Kasumi-1 (cell line): ENCODE measurements at regions not wholly inside any gene's neighbourhood (a gene's known extent, or its start where the extent isn't known, plus 50 kb on each side); places are given as distances from the start of the nearest gene placed in this dataset.
"Not testable (repeated sequence)": the region's sequence is repeated elsewhere in the genome, so short reads cannot be mapped to it uniquely, and the experiment has no call there.

Experiments
- DNase-seq, 2 experiments: peaks; one replicate each; lab custom pipeline; 2025; lab: John Stamatoyannopoulos, UW

GRCh38 chr17:54353789-54354525 lies 531.2 kb downstream of the KIF2B start:
- DNase-seq = no peak

GRCh38 chr17:54361073-54361472 lies 538.3 kb downstream of the KIF2B start:
- not testable (repeated sequence) for DNase-seq

- no peak for DNase-seq
Observed at GRCh38 chr17:54368906-54369305, 531.7 kb upstream of the TOM1L1 start.

GRCh38 chr17:54372069-54372749 lies 528.4 kb upstream of the TOM1L1 start:
- no peak for DNase-seq

GRCh38 chr17:54373970-54374369 lies 526.7 kb upstream of the TOM1L1 start:
- DNase-seq = no peak

GRCh38 chr17:54376409-54376808 lies 524.2 kb upstream of the TOM1L1 start:
- not testable (repeated sequence) for DNase-seq

GRCh38 chr17:54381482-54381881 lies 519.2 kb upstream of the TOM1L1 start:
- no peak for DNase-seq

GRCh38 chr17:54404259-54404658 lies 496.4 kb upstream of the TOM1L1 start:
- DNase-seq = no peak

- DNase-seq = no peak
Observed at GRCh38 chr17:54405826-54406225, 494.8 kb upstream of the TOM1L1 start.

- no peak for DNase-seq
Observed at GRCh38 chr17:54408731-54409130, 491.9 kb upstream of the TOM1L1 start.

GRCh38 chr17:54418467-54418866 lies 482.2 kb upstream of the TOM1L1 start:
- no peak for DNase-seq

- no peak for DNase-seq
Observed at GRCh38 chr17:54425671-54426070, 475.0 kb upstream of the TOM1L1 start.

GRCh38 chr17:54426296-54426886 lies 474.3 kb upstream of the TOM1L1 start:
- DNase-seq = peak; percentile 52 to 60

GRCh38 chr17:54435966-54436365 lies 464.7 kb upstream of the TOM1L1 start:
- DNase-seq = no peak

GRCh38 chr17:54439816-54440215 lies 460.8 kb upstream of the TOM1L1 start:
- DNase-seq = no peak

GRCh38 chr17:54451051-54451450 lies 449.6 kb upstream of the TOM1L1 start:
- no peak for DNase-seq

GRCh38 chr17:54452666-54453348 lies 447.8 kb upstream of the TOM1L1 start:
- no peak for DNase-seq

- peak in 1 of 2 experiments; percentile 7 for DNase-seq
Observed at GRCh38 chr17:54455251-54455868, 445.3 kb upstream of the TOM1L1 start.

GRCh38 chr17:54465443-54465842 lies 435.2 kb upstream of the TOM1L1 start:
- DNase-seq = not testable (repeated sequence)

GRCh38 chr17:54466875-54467274 lies 433.8 kb upstream of the TOM1L1 start:
- DNase-seq = no peak

GRCh38 chr17:54482843-54483242 lies 417.8 kb upstream of the TOM1L1 start:
- DNase-seq = no peak

- DNase-seq = peak; percentile 9 to 11
Observed at GRCh38 chr17:54493691-54494090, 407.0 kb upstream of the TOM1L1 start.
